H9 (cell line): ENCODE measurements at regions not wholly inside any gene's neighbourhood (a gene's known extent, or its start where the extent isn't known, plus 50 kb on each side); places are given as distances from the start of the nearest gene placed in this dataset.
A peak's percentile ranks its signal among the peaks of the same experiment; 100 is the strongest.

ENCODE experiments used
- DNase-seq: peaks from one replicate; pipeline ENCODE4 v3.0.0-alpha.2; 2017
- H2AFZ ChIP-seq: one replicate; pipeline ENCODE4 v1.6.1; 2013; ENCODE audit warnings: mild to moderate bottlenecking, low read length, control low read depth, moderate library complexity
- H2AK5ac ChIP-seq: 2 replicates; pipeline ENCODE4 v1.6.1; 2013; ENCODE audit warnings: low read length, control low read depth, mixed read lengths; ENCODE audit not compliant: insufficient read length
- H2BK120ac ChIP-seq: one replicate; pipeline ENCODE4 v1.6.1; 2013; ENCODE audit warnings: low read depth, mild to moderate bottlenecking, low read length, control low read depth, inconsistent platforms; ENCODE audit not compliant: poor library complexity, severe bottlenecking
- H2BK12ac ChIP-seq: 2 replicates; pipeline ENCODE4 v1.6.1; 2013; ENCODE audit warnings: low read length, control low read depth, mixed read lengths, low read depth; ENCODE audit not compliant: insufficient read length
- H2BK15ac ChIP-seq: 2 replicates; pipeline ENCODE4 v1.6.1; 2013; ENCODE audit warnings: low read depth, low read length, control low read depth
- H2BK20ac ChIP-seq: one replicate; pipeline ENCODE4 v1.6.1; 2013; ENCODE audit warnings: low read depth, mild to moderate bottlenecking, low read length, control low read depth, inconsistent platforms; ENCODE audit not compliant: poor library complexity, severe bottlenecking
- H2BK5ac ChIP-seq: 2 replicates; pipeline ENCODE4 v1.6.1; 2013; ENCODE audit warnings: low read length, control low read depth, mixed read lengths; ENCODE audit not compliant: insufficient read length
- H3K14ac ChIP-seq: 2 replicates; pipeline ENCODE4 v1.6.1; 2013; ENCODE audit warnings: low read length, control low read depth; ENCODE audit not compliant: insufficient read depth
- H3K18ac ChIP-seq: 2 replicates; pipeline ENCODE4 v1.6.1; 2013; ENCODE audit warnings: low read depth, mild to moderate bottlenecking, mixed read lengths, low read length, control low read depth; ENCODE audit not compliant: insufficient read length
- H3K23ac ChIP-seq: 2 replicates; pipeline ENCODE4 v1.6.1; 2013; ENCODE audit warnings: low read length, control low read depth, mixed read lengths, low read depth; ENCODE audit not compliant: insufficient read length
- H3K23me2 ChIP-seq: 2 replicates; pipeline ENCODE4 v1.6.1; 2013; ENCODE audit warnings: low read depth, mild to moderate bottlenecking, mixed read lengths, low read length, control low read depth; ENCODE audit not compliant: insufficient read length, poor library complexity, severe bottlenecking
- H3K27ac ChIP-seq: 2 replicates; pipeline ENCODE4 v1.5.1; 2013; ENCODE audit warnings: low read length, control low read depth, mixed read lengths, low read depth; ENCODE audit not compliant: insufficient read length
- H3K27me3 ChIP-seq: 2 replicates; pipeline ENCODE4 v1.6.1; 2013; ENCODE audit warnings: low read length, control low read depth, inconsistent platforms; ENCODE audit not compliant: insufficient read depth
- H3K4ac ChIP-seq: 2 replicates; pipeline ENCODE4 v1.6.1; 2013; ENCODE audit warnings: low read depth, mild to moderate bottlenecking, control low read depth, inconsistent platforms, low read length, moderate library complexity
- H3K4me1 ChIP-seq: 2 replicates; pipeline ENCODE4 v1.6.1; 2013; ENCODE audit warnings: low read length, control low read depth, inconsistent platforms; ENCODE audit not compliant: insufficient read depth
- H3K4me2 ChIP-seq: 2 replicates; pipeline ENCODE4 v1.6.1; 2013; ENCODE audit warnings: low read length, control low read depth, mixed read lengths; ENCODE audit not compliant: insufficient read length, insufficient read depth
- H3K56ac ChIP-seq: 2 replicates; pipeline ENCODE4 v1.6.1; 2013; ENCODE audit warnings: low read depth, mild to moderate bottlenecking, mixed read lengths, low read length, control low read depth; ENCODE audit not compliant: insufficient read length
- H3K79me1 ChIP-seq: 2 replicates; pipeline ENCODE4 v1.6.1; 2013; ENCODE audit warnings: low read depth, mild to moderate bottlenecking, moderate library complexity, low read length, control low read depth, inconsistent platforms; ENCODE audit not compliant: insufficient read depth, poor library complexity, severe bottlenecking
- H3K79me2 ChIP-seq: 2 replicates; pipeline ENCODE4 v1.6.1; 2013; ENCODE audit warnings: low read length, control low read depth, inconsistent platforms; ENCODE audit not compliant: insufficient read depth
- H3K9ac ChIP-seq: 2 replicates; pipeline ENCODE4 v1.6.1; 2013; ENCODE audit warnings: low read length, control low read depth, mixed read lengths; ENCODE audit not compliant: insufficient read length; ENCODE audit errors: extremely low read depth
- H3K9me3 ChIP-seq: one replicate; pipeline ENCODE4 v1.6.1; 2013; ENCODE audit warnings: low read depth, low read length, inconsistent platforms; ENCODE audit not compliant: control insufficient read depth
- H3T11ph ChIP-seq: one replicate; pipeline ENCODE4 v1.6.1; 2013; ENCODE audit warnings: mild to moderate bottlenecking, low read length, control low read depth, inconsistent platforms
- H4K20me1 ChIP-seq: one replicate; pipeline ENCODE4 v1.6.1; 2013; ENCODE audit not compliant: control insufficient read depth, insufficient read length, insufficient read depth
- H4K5ac ChIP-seq: 2 replicates; pipeline ENCODE4 v1.6.1; 2013; ENCODE audit warnings: low read depth, mild to moderate bottlenecking, mixed read lengths, low read length, control low read depth; ENCODE audit not compliant: insufficient read length
- H4K8ac ChIP-seq: replicated peaks from 2 replicates; pipeline ENCODE4 v1.6.1; 2013; ENCODE audit warnings: low read length, control low read depth, mixed read lengths, low read depth; ENCODE audit not compliant: insufficient read length
- H4K91ac ChIP-seq: 2 replicates; pipeline ENCODE4 v1.6.1; 2013; ENCODE audit warnings: low read depth, mild to moderate bottlenecking, moderate library complexity, mixed read lengths, low read length, control low read depth; ENCODE audit not compliant: insufficient read length
- H3K27ac Mint-ChIP-seq, 3 experiments: 2 replicates in 2 of 3; 3 replicates in 1 of 3; pipeline ENCODE4 v1.8.0; 2020 to 2021; ENCODE audit warnings: mixed read lengths in 3 of 3, mild to moderate bottlenecking in 1 of 3, moderate library complexity in 1 of 3
- H3K27me3 Mint-ChIP-seq: 2 replicates; pipeline ENCODE4 v1.8.0; 2021; ENCODE audit warnings: low read depth, mild to moderate bottlenecking, moderate library complexity, mixed read lengths
- H3K36me3 Mint-ChIP-seq, 3 experiments: 2 replicates in 2 of 3; 3 replicates in 1 of 3; pipeline ENCODE4 v1.8.0; 2020 to 2021; ENCODE audit warnings: low read depth in 3 of 3, mixed read lengths in 3 of 3; ENCODE audit not compliant: insufficient read depth in 1 of 3
- H3K4me1 Mint-ChIP-seq, 2 experiments: 2 replicates each; pipeline ENCODE4 v1.8.0; 2020; ENCODE audit warnings: mixed read lengths in 2 of 2
- H3K4me3 Mint-ChIP-seq, 2 experiments: 2 replicates in 1 of 2; 3 replicates in 1 of 2; pipeline ENCODE4 v1.8.0; 2020 to 2021; ENCODE audit warnings: mild to moderate bottlenecking in 2 of 2, mixed read lengths in 2 of 2, moderate library complexity in 1 of 2
- H3K9me3 Mint-ChIP-seq, 2 experiments: 2 replicates in 1 of 2; 3 replicates in 1 of 2; pipeline ENCODE4 v1.8.0; 2020; ENCODE audit warnings: mild to moderate bottlenecking in 2 of 2, mixed read lengths in 2 of 2, moderate library complexity in 1 of 2
- CTCF ChIP-seq: fragments of 200-600 bp; sonication (generic); conservative IDR thresholded peaks from 3 replicates; pipeline ENCODE4 v1.8.0; 2021; ENCODE audit warnings: antibody characterized with exemption, mild to moderate bottlenecking
- WGBS: extraction: QIAGEN DNeasy Blood & Tissue Kit; methylation state at CpG from one replicate; pipeline ENCODE4 v1.1.7; 2013; ENCODE audit warnings: missing lambda C conversion rate, low lambda C conversion rate, mixed read lengths; ENCODE audit not compliant: insufficient read length; ENCODE audit errors: extremely low coverage; 5-methylcytosine and 5-hydroxymethylcytosine counted together

GRCh38 chr1:5647234-5647633 lies 345.0 kb downstream of the NPHP4 start:
- no peak overlapping the region for H3K56ac ChIP-seq
- H3K4me1 Mint-ChIP-seq: peaks cover 10 to 13% of the 10 kb centered on the region in 2 experiments

More at GRCh38 chr1:5647234-5647633, 345.0 kb downstream of the NPHP4 start:
- H3K27ac Mint-ChIP-seq: peak overlapping the region in 2 of 3 experiments; percentile 53 to 57; a peak in 2 of 7 replicates
- Histone ChIP-seq H3K18ac (no peak overlapping the region), H3K79me2 (no peaks in the 10 kb centered on the region), H3K4me1 (no peaks in the 10 kb centered on the region), H3K27me3 (no peaks in the 10 kb centered on the region), H3K23ac (no peak overlapping the region), H3K9me3 (no peaks in the 10 kb centered on the region), H2BK20ac (no peak overlapping the region), H3K4me2 (no peak overlapping the region), H2BK120ac (no peak overlapping the region), H4K91ac (no peak overlapping the region), H3K27ac (no peak overlapping the region), H4K5ac (no peak overlapping the region), H4K8ac (no peak overlapping the region), H3K14ac (no peak overlapping the region), H3K79me1 (no peaks in the 10 kb centered on the region), H3K4ac (no peak overlapping the region), H4K20me1 (no peaks in the 10 kb centered on the region), H3T11ph (no peak overlapping the region), H2BK12ac (no peak overlapping the region), H2BK15ac (no peak overlapping the region), H3K23me2 (no peaks in the 10 kb centered on the region), H3K9ac (no peak overlapping the region), H2BK5ac (no peak overlapping the region), H2AFZ (no peak overlapping the region), H2AK5ac (no peak overlapping the region)
- H3K9me3 Mint-ChIP-seq: peaks cover 0 to 5% of the 10 kb centered on the region in 2 experiments; a peak in 1 of 5 replicates
- WGBS: no CpG with 5 or more reads among the region's 7 CpGs
- DNase-seq: peak; percentile 20
- no peak overlapping the region for H3K4me3 Mint-ChIP-seq
- no peak for TF ChIP-seq CTCF
- peaks cover 23% of the 10 kb centered on the region for H3K27me3 Mint-ChIP-seq
- no peaks in the 10 kb centered on the region; a peak in 1 of 7 replicates for H3K36me3 Mint-ChIP-seq
